Brain microvascular endothelial cell (primary cell): ENCODE measurements at regions not wholly inside any gene's neighbourhood (a gene's known extent, or its start where the extent isn't known, plus 50 kb on each side); places are given as distances from the start of the nearest gene placed in this dataset.
"Not testable (repeated sequence)": the region's sequence is repeated elsewhere in the genome, so short reads cannot be mapped to it uniquely, and the experiment has no call there.

Experiments used
- DNase-seq: peaks from one replicate; pipeline ENCODE4 v3.0.0-alpha.2; 2020
- H3K27ac ChIP-seq: fragments of 250-450 bp; sonication (Bioruptor Pico); 2 replicates; pipeline ENCODE4 v1.5.1; 2020; ENCODE audit warnings: mild to moderate bottlenecking, moderate library complexity
- H3K27me3 ChIP-seq: fragments of 250-450 bp; sonication (Bioruptor Pico); replicated peaks from 2 replicates; pipeline ENCODE4 v1.5.1; 2020; ENCODE audit warnings: mild to moderate bottlenecking
- H3K36me3 ChIP-seq: fragments of 250-450 bp; sonication (Bioruptor Pico); replicated peaks from 2 replicates; pipeline ENCODE4 v1.5.1; 2020; ENCODE audit warnings: mild to moderate bottlenecking
- H3K4me3 ChIP-seq: 2 replicates; pipeline ENCODE4 v1.5.1; 2011; ENCODE audit warnings: low read depth, mild to moderate bottlenecking, control low read depth, low read length, moderate library complexity
- CTCF ChIP-seq: IDR thresholded peaks from 2 replicates; pipeline ENCODE4 v1.5.1; 2011; ENCODE audit warnings: low read depth, mild to moderate bottlenecking, moderate library complexity, low read length, control low read depth, inconsistent platforms; ENCODE audit errors: missing control alignments
- in situ Hi-C: cut with HindIII; loops from 2 replicates; pipeline ENCODE4 v1.10.0; 2017; ENCODE audit warnings: low sequenced_read_pairs, low pct_ligation_motif_present

DNA sequence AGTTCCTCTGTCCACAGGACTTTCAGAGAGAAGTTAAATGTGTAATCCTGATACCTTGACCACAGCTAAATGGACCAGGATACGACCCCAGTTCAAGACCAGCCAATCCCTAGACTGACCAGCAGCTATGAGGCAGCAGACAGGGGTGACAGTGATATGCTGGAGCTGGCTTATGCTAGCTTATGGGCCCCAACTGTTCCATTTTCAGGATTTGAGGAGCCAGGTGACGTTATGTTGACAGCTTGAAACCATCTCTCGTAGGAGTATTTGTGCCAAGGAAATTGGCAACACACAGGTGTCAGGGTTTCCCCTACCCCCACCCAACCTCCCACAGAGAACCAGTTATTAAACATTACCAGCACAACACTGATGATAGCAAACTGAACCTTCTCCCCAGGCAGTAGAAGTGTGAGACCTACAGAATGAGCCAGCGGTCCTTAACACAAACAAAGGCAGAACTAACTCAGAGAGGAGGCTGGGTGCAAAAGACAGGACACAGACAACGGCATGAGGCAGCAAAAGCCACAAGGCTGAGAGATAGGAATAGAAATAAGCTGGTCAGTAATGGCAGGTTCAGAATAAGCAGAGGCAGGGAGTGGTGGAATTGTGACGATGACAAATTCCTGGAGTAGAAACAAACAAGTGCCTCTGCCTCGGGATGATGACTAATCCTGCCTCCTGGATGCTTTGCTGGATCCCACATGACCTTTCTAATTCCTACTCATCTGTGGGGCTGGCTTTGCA lies 85.6 kb upstream of the CPEB2 start:
- peak; percentile 83 for DNase-seq
- Histone ChIP-seq H3K4me3 (no peak overlapping the region), H3K36me3 (no peaks in the 10 kb centered on the region), H3K27ac (no peak overlapping the region), H3K27me3 (no peaks in the 10 kb centered on the region)
- no peak for TF ChIP-seq CTCF
- in situ Hi-C loops, result no loop called here

DNA sequence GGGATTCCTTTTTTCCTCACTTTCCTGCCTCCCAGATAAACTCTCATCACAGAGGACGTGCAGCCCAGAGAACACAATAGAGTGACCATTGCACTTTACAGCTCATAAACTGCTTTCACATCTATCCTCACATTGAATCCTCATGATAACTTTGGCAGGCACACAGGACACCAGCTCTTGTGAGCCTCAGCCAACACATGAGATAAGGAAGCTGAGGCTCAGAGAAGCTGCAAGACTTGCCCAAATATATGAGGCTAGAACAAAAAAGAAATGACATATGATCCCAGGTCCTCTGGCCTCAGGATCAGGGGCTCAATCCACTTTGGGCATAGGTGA lies 85.0 kb upstream of the CPEB2 start:
- in situ Hi-C loops, result no loop called here
- Histone ChIP-seq H3K4me3 (no peak overlapping the region), H3K27ac (peak overlapping the region; percentile 7), H3K36me3 (no peaks in the 10 kb centered on the region), H3K27me3 (no peaks in the 10 kb centered on the region)
- no peak for DNase-seq
- no peak for TF ChIP-seq CTCF

DNA sequence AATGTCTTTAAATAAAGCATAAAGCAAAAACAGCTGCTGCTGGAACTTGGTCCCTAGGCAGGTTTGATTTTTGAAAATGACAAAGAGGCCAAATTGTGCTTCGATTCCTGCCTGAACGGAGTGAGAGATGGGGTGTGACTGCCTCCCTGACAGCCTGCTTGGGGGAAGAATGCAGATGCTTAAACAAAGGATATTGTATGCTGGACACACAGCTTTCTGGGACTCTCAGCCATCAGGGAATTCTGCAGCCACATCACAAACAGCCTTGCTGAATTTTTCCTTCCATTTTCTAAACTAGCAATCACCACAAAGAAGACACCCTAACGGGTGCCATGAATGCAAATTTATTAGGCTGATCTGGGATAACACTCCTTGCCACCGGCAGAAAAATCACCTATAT lies 83.9 kb upstream of the CPEB2 start:
- in situ Hi-C loops, result no loop called here
- Histone ChIP-seq H3K27ac (no peak overlapping the region), H3K36me3 (no peaks in the 10 kb centered on the region), H3K4me3 (no peak overlapping the region), H3K27me3 (no peaks in the 10 kb centered on the region)
- no peak for TF ChIP-seq CTCF
- no peak for DNase-seq

GRCh38 chr4:14919785-14920184 lies 82.5 kb upstream of the CPEB2 start:
- no peak for DNase-seq
- H3K4me3 ChIP-seq, result no peak overlapping the region
- no peaks in the 10 kb centered on the region for H3K27me3 ChIP-seq
- no peaks in the 10 kb centered on the region for H3K36me3 ChIP-seq
- no peak for TF ChIP-seq CTCF
- in situ Hi-C loops, result no loop called here
- no peak overlapping the region for H3K27ac ChIP-seq

- TF ChIP-seq CTCF, result no peak
- in situ Hi-C loops, result no loop called here
- H3K36me3 ChIP-seq, result no peaks in the 10 kb centered on the region
- H3K4me3 ChIP-seq, result no peak overlapping the region
- DNase-seq, result no peak
- no peak overlapping the region for H3K27ac ChIP-seq
- H3K27me3 ChIP-seq, result no peaks in the 10 kb centered on the region
Observed at GRCh38 chr4:14920237-14920636, 82.0 kb upstream of the CPEB2 start.

- in situ Hi-C loops, result no loop called here
- TF ChIP-seq CTCF, result no peak
- no peak for DNase-seq
- no peak overlapping the region for H3K27ac ChIP-seq
- no peaks in the 10 kb centered on the region for H3K36me3 ChIP-seq
- H3K27me3 ChIP-seq, result no peaks in the 10 kb centered on the region
- H3K4me3 ChIP-seq, result no peak overlapping the region
Observed at GRCh38 chr4:14920759-14921320, 81.4 kb upstream of the CPEB2 start.

GRCh38 chr4:14921781-14922180 lies 80.5 kb upstream of the CPEB2 start:
- DNase-seq, H3K27me3 ChIP-seq, H3K36me3 ChIP-seq, in situ Hi-C loops, H3K4me3 ChIP-seq, H3K27ac ChIP-seq: not testable (repeated sequence)
